ENCODE measurements at regions not wholly inside any gene's neighbourhood (a gene's known extent, or its start where the extent isn't known, plus 50 kb on each side); places are given as distances from the start of the nearest gene placed in this dataset.

DNA sequence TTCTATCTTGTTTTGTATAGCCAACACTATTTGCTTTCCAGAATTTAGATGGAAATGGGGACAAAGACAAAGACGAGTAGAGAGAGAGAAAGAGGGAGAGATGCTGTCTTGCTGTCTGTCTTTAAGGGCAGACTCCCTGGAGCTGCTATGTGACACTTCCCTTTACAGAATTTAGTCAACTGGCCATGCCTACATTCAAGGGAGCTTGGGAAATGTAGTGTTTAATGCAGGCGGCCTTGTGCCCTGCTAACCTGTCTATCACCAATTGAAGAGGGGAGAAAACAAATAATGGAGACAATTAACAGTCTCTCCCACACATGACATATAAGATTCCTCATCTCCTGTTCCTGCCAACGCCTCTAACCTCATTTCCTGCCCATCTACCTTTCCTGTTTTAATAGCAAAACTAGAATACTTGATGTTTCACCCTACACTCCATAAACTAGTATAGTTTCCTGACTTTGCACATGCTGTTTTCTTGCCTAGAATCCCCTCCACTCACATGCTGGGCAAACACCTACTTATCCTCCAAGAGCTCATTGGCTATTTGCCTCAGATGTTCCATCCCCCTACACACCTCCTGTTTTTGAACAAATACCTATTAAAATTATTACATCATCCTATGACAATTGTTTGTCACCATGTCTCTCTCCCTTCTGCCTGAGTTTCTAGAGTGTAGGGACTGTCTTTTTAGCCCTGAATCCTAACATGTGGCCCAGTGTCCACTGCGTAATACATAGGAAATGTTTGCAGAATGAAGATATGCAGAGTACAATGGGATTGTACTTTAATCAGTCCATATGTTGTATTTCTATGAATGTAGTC lies 117.2 kb downstream of the SLC25A24 start:
- no peak overlapping the region for H3K4ac ChIP-seq (ENCODE audit: low read depth, low read length)
- no peaks in the 10 kb centered on the region for H3K79me1 ChIP-seq (ENCODE audit: low read depth in 1 of 2, low read length in 2 of 2)
- no peak overlapping the region for H2AK5ac ChIP-seq (ENCODE audit: low read depth, low read length)
- in situ Hi-C loops (cut with MboI; ENCODE audit: low sequenced_read_pairs) = no loop called here
- no peak overlapping the region for H3K14ac ChIP-seq (replicated peaks; ENCODE audit: low read depth, low read length)
- no peak for TF ChIP-seq FOS (IDR thresholded peaks at IDR 0.05; ENCODE audit: low read depth, low read length)
- TF ChIP-seq MXI1 (IDR thresholded peaks at IDR 0.05; ENCODE audit: borderline replicate concordance, low read depth, low read length) = no peak
- TF ChIP-seq SMC3 (IDR thresholded peaks at IDR 0.05; ENCODE audit: low read depth, low read length) = no peak
- TF ChIP-seq, protein P1, sequence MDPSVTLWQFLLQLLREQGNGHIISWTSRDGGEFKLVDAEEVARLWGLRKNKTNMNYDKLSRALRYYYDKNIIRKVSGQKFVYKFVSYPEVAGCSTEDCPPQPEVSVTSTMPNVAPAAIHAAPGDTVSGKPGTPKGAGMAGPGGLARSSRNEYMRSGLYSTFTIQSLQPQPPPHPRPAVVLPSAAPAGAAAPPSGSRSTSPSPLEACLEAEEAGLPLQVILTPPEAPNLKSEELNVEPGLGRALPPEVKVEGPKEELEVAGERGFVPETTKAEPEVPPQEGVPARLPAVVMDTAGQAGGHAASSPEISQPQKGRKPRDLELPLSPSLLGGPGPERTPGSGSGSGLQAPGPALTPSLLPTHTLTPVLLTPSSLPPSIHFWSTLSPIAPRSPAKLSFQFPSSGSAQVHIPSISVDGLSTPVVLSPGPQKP (IDR thresholded peaks at IDR 0.05; ENCODE audit: borderline replicate concordance, low read depth, low read length) = no peak
- TF ChIP-seq MAFK (IDR thresholded peaks at IDR 0.05; ENCODE audit: low read depth, low read length) = no peak
- TF ChIP-seq, protein P2, sequence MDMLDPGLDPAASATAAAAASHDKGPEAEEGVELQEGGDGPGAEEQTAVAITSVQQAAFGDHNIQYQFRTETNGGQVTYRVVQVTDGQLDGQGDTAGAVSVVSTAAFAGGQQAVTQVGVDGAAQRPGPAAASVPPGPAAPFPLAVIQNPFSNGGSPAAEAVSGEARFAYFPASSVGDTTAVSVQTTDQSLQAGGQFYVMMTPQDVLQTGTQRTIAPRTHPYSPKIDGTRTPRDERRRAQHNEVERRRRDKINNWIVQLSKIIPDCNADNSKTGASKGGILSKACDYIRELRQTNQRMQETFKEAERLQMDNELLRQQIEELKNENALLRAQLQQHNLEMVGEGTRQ (IDR thresholded peaks at IDR 0.05; ENCODE audit: low read depth, low read length) = no peak
- no peak for TF ChIP-seq NFE2L2 (IDR thresholded peaks at IDR 0.05; ENCODE audit: low read depth, low read length)
- no peak for TF ChIP-seq MAZ (IDR thresholded peaks at IDR 0.05; ENCODE audit: borderline replicate concordance, low read depth, low read length)
- no peak for TF ChIP-seq CHD1 (IDR thresholded peaks at IDR 0.05; ENCODE audit: low read depth, low read length)
- TF ChIP-seq RCOR1 (IDR thresholded peaks at IDR 0.05; ENCODE audit: insufficient replicate concordance, low read length) = no peak
- TF ChIP-seq POLR2A (IDR thresholded peaks at IDR 0.05; ENCODE audit: low read depth, low read length) = no peak
- TF ChIP-seq RFX5 (IDR thresholded peaks at IDR 0.05; ENCODE audit: low read depth, low read length) = no peak
- no peak for TF ChIP-seq RAD21 (IDR thresholded peaks at IDR 0.05; ENCODE audit: low read length)
- no peak for TF ChIP-seq CEBPB (IDR thresholded peaks at IDR 0.05; ENCODE audit: low read depth, low read length)
- no peak for TF ChIP-seq BHLHE40 (IDR thresholded peaks at IDR 0.05; ENCODE audit: low read depth, low read length)
- TF ChIP-seq, protein P3, sequence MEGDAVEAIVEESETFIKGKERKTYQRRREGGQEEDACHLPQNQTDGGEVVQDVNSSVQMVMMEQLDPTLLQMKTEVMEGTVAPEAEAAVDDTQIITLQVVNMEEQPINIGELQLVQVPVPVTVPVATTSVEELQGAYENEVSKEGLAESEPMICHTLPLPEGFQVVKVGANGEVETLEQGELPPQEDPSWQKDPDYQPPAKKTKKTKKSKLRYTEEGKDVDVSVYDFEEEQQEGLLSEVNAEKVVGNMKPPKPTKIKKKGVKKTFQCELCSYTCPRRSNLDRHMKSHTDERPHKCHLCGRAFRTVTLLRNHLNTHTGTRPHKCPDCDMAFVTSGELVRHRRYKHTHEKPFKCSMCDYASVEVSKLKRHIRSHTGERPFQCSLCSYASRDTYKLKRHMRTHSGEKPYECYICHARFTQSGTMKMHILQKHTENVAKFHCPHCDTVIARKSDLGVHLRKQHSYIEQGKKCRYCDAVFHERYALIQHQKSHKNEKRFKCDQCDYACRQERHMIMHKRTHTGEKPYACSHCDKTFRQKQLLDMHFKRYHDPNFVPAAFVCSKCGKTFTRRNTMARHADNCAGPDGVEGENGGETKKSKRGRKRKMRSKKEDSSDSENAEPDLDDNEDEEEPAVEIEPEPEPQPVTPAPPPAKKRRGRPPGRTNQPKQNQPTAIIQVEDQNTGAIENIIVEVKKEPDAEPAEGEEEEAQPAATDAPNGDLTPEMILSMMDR (conservative IDR thresholded peaks at IDR 0.05; ENCODE audit: low read depth, low read length) = no peak
- H4K8ac ChIP-seq (ENCODE audit: low read depth in 2 of 2, low read length in 2 of 2) = no peak overlapping the region
- H2BK120ac ChIP-seq (ENCODE audit: low read depth, low read length) = no peak overlapping the region
- ChIA-PET POLR2A (ENCODE audit: unreplicated experiment) (no interaction called here), CTCF (no interaction called here)
- H3K23ac ChIP-seq (ENCODE audit: low read depth, low read length) = no peak overlapping the region
- no peak overlapping the region for H2BK20ac ChIP-seq (ENCODE audit: low read depth, low read length)
- DNase-seq = no peak
- H2BK5ac ChIP-seq (ENCODE audit: low read depth, low read length, poor library complexity, severe bottlenecking) = no peak overlapping the region
- no peak for ATAC-seq (ENCODE audit: low read depth)
- H3K9ac ChIP-seq (ENCODE audit: low read depth, low read length) = no peak overlapping the region
- no peaks in the 10 kb centered on the region for H3K27me3 ChIP-seq (ENCODE audit: control insufficient read depth, insufficient read depth, low read length)
- no peak overlapping the region for H4K5ac ChIP-seq (ENCODE audit: low read depth, low read length)
- no peaks in the 10 kb centered on the region for H4K20me1 ChIP-seq (ENCODE audit: insufficient read depth, low read length)
- H3K9me3 ChIP-seq (ENCODE audit: control insufficient read depth, insufficient read depth, low read length) = no peaks in the 10 kb centered on the region
- H3K4me1 ChIP-seq (ENCODE audit: control insufficient read depth, insufficient read depth, low read length) = no peaks in the 10 kb centered on the region
- H3K4me3 ChIP-seq (ENCODE audit: insufficient read depth, low read depth, low read length) = no peak overlapping the region
- H3K4me2 ChIP-seq (ENCODE audit: low read depth, low read length) = no peak overlapping the region
- H4K91ac ChIP-seq (ENCODE audit: insufficient read depth, low read depth, low read length) = no peak overlapping the region
- no peak overlapping the region for H3K27ac ChIP-seq (ENCODE audit: insufficient read depth, low read length)
- no peak overlapping the region for H3K18ac ChIP-seq (ENCODE audit: low read depth, low read length)
- WGBS, 2 experiments (ENCODE audit: extremely low coverage in 2 of 2, insufficient read length in 1 of 2) = 22% methylated on average over 1 of the region's 4 CpGs; no CpG with 5 or more reads in 1 of the 2 experiments
- H3K56ac ChIP-seq (ENCODE audit: extremely low read depth, insufficient read depth, low read length) = no peak overlapping the region
- H3K9me1 ChIP-seq (ENCODE audit: insufficient read depth, low read length) = no peaks in the 10 kb centered on the region
- H3K36me3 ChIP-seq (ENCODE audit: control insufficient read depth, insufficient read depth, low read length) = no peaks in the 10 kb centered on the region
- H2AFZ ChIP-seq (replicated peaks; ENCODE audit: low read length, poor library complexity) = no peak overlapping the region
- no TSS peak for BruUV-seq (replicated peaks)
- no peak overlapping the region for H2BK15ac ChIP-seq (ENCODE audit: low read depth, low read length)
- dilution Hi-C loops (cut with HindIII; ENCODE audit: low sequenced_read_pairs, unreplicated experiment) = no loop called here
- no peak overlapping the region for H2AK9ac ChIP-seq (replicated peaks; ENCODE audit: low read depth, low read length, poor library complexity)
- intact Hi-C loops (cut with micrococcal nuclease) = no loop called here
